ENCODE measurements at regions not wholly inside any gene's neighbourhood (a gene's known extent, or its start where the extent isn't known, plus 50 kb on each side); places are given as distances from the start of the nearest gene placed in this dataset.
A peak's percentile ranks its signal among the peaks of the same experiment; 100 is the strongest.

DNA sequence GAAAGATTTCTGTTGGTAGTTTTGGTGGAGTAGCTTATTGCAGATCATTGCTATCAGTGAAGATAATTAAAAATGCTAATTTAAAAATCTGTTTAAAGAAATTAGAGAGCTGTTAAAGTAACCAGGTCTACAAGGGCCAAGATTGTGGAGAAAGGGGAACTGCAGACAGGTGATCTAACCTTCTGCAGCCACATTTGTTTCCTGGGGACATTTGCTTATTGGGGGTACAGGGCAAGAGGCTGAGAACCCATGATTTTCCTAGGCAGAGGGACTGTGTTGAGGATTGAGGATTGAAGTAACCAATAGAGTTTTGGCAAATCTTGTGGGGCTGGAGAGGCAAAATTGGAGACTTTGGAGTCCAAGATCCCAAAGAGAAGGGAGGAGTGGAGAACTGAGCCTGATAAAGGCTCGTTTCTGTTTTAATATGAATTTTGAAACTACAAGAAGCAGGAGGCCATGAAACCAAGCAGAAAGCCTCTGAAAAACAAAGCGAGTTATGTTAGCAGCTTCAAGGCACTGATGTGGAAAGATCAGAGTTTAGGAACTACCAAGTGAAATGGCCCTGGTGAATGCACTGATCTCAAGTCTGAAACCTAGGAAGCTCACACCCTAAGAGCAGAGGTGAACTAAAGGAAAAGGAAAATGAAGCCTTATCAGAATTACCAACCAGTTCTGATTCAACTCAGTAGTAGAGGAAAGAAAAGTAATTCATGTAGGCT lies 219.8 kb upstream of the C9orf72 start:
- Histone ChIP-seq H3K27me3 (ENCODE audit: control insufficient read depth, extremely low read depth, insufficient read depth, low read length) (no peaks in the 10 kb centered on the region), H3K36me3 (ENCODE audit: control insufficient read depth in 2 of 2, extremely low read depth in 1 of 2, insufficient read depth in 2 of 2, low read length in 2 of 2) (no peaks in the 10 kb centered on the region), H3K9ac (ENCODE audit: control insufficient read depth, extremely low read depth, insufficient read depth, low read length) (no peak overlapping the region), H3K79me2 (ENCODE audit: control insufficient read depth, insufficient read depth, low read length) (no peaks in the 10 kb centered on the region), H3K9me1 (ENCODE audit: control insufficient read depth, extremely low read depth, insufficient read depth, low read length) (no peaks in the 10 kb centered on the region), H3K9me3 (ENCODE audit: control insufficient read depth, low read depth, low read length) (peaks cover 3% of the 10 kb centered on the region), H3K4me3 (ENCODE audit: control insufficient read depth in 2 of 3, extremely low read depth in 1 of 3, insufficient read depth in 2 of 3, low read depth in 1 of 3, low read length in 3 of 3) (no peak overlapping the region), H4K20me1 (ENCODE audit: control insufficient read depth, extremely low read depth, insufficient read depth, low read length) (no peaks in the 10 kb centered on the region), H3K4me1 (ENCODE audit: control insufficient read depth, extremely low read depth, insufficient read depth, low read length) (no peaks in the 10 kb centered on the region), H3K27ac (ENCODE audit: control insufficient read depth, insufficient read depth, low read length) (no peak overlapping the region), H2AFZ (ENCODE audit: control insufficient read depth, low read length) (peak overlapping the region; percentile 26), H3K4me2 (ENCODE audit: control insufficient read depth, extremely low read depth, insufficient read depth, low read depth, low read length) (no peak overlapping the region)
- FAIRE-seq (no peak), DNase-seq (ENCODE audit: low read depth, low spot score) (no peak)
- dilution Hi-C loops (cut with MboI; ENCODE audit: extremely low pct_ligation_motif_present, low sequenced_read_pairs), result no loop called here
- TF ChIP-seq, protein P1, sequence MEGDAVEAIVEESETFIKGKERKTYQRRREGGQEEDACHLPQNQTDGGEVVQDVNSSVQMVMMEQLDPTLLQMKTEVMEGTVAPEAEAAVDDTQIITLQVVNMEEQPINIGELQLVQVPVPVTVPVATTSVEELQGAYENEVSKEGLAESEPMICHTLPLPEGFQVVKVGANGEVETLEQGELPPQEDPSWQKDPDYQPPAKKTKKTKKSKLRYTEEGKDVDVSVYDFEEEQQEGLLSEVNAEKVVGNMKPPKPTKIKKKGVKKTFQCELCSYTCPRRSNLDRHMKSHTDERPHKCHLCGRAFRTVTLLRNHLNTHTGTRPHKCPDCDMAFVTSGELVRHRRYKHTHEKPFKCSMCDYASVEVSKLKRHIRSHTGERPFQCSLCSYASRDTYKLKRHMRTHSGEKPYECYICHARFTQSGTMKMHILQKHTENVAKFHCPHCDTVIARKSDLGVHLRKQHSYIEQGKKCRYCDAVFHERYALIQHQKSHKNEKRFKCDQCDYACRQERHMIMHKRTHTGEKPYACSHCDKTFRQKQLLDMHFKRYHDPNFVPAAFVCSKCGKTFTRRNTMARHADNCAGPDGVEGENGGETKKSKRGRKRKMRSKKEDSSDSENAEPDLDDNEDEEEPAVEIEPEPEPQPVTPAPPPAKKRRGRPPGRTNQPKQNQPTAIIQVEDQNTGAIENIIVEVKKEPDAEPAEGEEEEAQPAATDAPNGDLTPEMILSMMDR (optimal IDR thresholded peaks at IDR 0.05 in 1 of 3, IDR thresholded peaks at IDR 0.05 in 1 of 3, conservative IDR thresholded peaks at IDR 0.05 in 1 of 3; ENCODE audit: extremely low read depth in 1 of 3, insufficient read depth in 2 of 3, low read length in 3 of 3), result no peak
- TF ChIP-seq EZH2 (IDR thresholded peaks at IDR 0.05; ENCODE audit: low read length), result no peak

DNA sequence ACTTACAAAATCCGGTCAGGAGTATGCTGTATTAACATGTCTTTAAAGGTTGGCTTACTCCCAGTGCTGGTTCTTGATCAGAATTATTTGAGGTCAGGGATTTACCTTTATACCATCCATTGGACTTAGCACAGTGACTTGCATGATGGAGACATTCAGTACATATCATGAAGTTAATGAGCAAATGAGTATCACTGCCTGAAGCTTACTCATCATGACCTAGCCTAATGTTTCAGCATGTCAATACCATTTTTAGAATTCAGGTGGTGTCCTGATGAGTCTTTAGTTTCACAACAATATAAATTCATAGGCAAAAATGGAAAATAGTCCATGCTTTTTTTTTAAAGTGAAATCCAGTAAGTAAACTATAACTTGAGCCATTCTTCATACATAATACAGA lies 226.0 kb upstream of the C9orf72 start:
- FAIRE-seq (peak; percentile 95), DNase-seq (ENCODE audit: low read depth, low spot score) (peak; percentile 60)
- no peaks in the 10 kb centered on the region for H4K20me1 ChIP-seq (ENCODE audit: control insufficient read depth, extremely low read depth, insufficient read depth, low read length)
- H2AFZ ChIP-seq (ENCODE audit: control insufficient read depth, low read length), result peak overlapping the region; percentile 55
- H3K27ac ChIP-seq (ENCODE audit: control insufficient read depth, insufficient read depth, low read length), result peak overlapping the region; percentile 65
- H3K9me1 ChIP-seq (ENCODE audit: control insufficient read depth, extremely low read depth, insufficient read depth, low read length), result no peaks in the 10 kb centered on the region
- TF ChIP-seq EZH2 (IDR thresholded peaks at IDR 0.05; ENCODE audit: low read length), result no peak
- TF ChIP-seq, protein P1 (optimal IDR thresholded peaks at IDR 0.05 in 1 of 3, IDR thresholded peaks at IDR 0.05 in 1 of 3, conservative IDR thresholded peaks at IDR 0.05 in 1 of 3; ENCODE audit: extremely low read depth in 1 of 3, insufficient read depth in 2 of 3, low read length in 3 of 3), result no peak
- dilution Hi-C loops (cut with MboI; ENCODE audit: extremely low pct_ligation_motif_present, low sequenced_read_pairs), result no loop called here
- H3K27me3 ChIP-seq (ENCODE audit: control insufficient read depth, extremely low read depth, insufficient read depth, low read length), result no peaks in the 10 kb centered on the region
- H3K4me2 ChIP-seq (ENCODE audit: control insufficient read depth, extremely low read depth, insufficient read depth, low read depth, low read length), result peak overlapping the region; percentile 42
- no peaks in the 10 kb centered on the region for H3K9me3 ChIP-seq (ENCODE audit: control insufficient read depth, low read depth, low read length)
- peaks cover 12% of the 10 kb centered on the region for H3K4me1 ChIP-seq (ENCODE audit: control insufficient read depth, extremely low read depth, insufficient read depth, low read length)
- H3K79me2 ChIP-seq (ENCODE audit: control insufficient read depth, insufficient read depth, low read length), result no peaks in the 10 kb centered on the region
- no peak overlapping the region for H3K9ac ChIP-seq (ENCODE audit: control insufficient read depth, extremely low read depth, insufficient read depth, low read length)
- no peaks in the 10 kb centered on the region for H3K36me3 ChIP-seq (ENCODE audit: control insufficient read depth in 2 of 2, extremely low read depth in 1 of 2, insufficient read depth in 2 of 2, low read length in 2 of 2)
- no peak overlapping the region for H3K4me3 ChIP-seq (ENCODE audit: control insufficient read depth in 2 of 3, extremely low read depth in 1 of 3, insufficient read depth in 2 of 3, low read depth in 1 of 3, low read length in 3 of 3)

Measured in keratinocyte (primary cell).